SK-N-SH treated with all-trans-retinoic acid at 6 μM for 48 hours (cell line): ENCODE measurements at regions not wholly inside any gene's neighbourhood (a gene's known extent, or its start where the extent isn't known, plus 50 kb on each side); places are given as distances from the start of the nearest gene placed in this dataset.

Experiments
- CREB5 ChIP-seq: fragments of 250-450 bp; sonication (Bioruptor Pico); IDR thresholded peaks from 2 replicates; pipeline ENCODE4 v1.5.1; 2020; ENCODE audit warnings: low read depth, mild to moderate bottlenecking, moderate library complexity
- CSDC2 ChIP-seq: fragments of 250-450 bp; sonication (Bioruptor Pico); IDR thresholded peaks from 2 replicates; pipeline ENCODE4 v1.5.0; 2020; ENCODE audit warnings: mild to moderate bottlenecking, moderate library complexity
- CSRNP3 ChIP-seq: fragments of 250-450 bp; sonication (Bioruptor Pico); IDR thresholded peaks from 2 replicates; pipeline ENCODE4 v1.5.1; 2021; ENCODE audit warnings: mild to moderate bottlenecking, moderate library complexity
- GLIS3 ChIP-seq: fragments of 250-450 bp; sonication (Bioruptor Pico); IDR thresholded peaks from 2 replicates; pipeline ENCODE4 v1.5.0; 2020; ENCODE audit warnings: mild to moderate bottlenecking, moderate library complexity
- ISL1 ChIP-seq: fragments of 250-450 bp; sonication (Bioruptor Pico); IDR thresholded peaks from 2 replicates; pipeline ENCODE4 v2.1.2; 2022; ENCODE audit warnings: mild to moderate bottlenecking, moderate library complexity
- OSR1 ChIP-seq: fragments of 250-450 bp; sonication (Bioruptor Pico); IDR thresholded peaks from 2 replicates; pipeline ENCODE4 v1.8.0; 2022; ENCODE audit warnings: moderate library complexity, mild to moderate bottlenecking, inconsistent platforms
- PATZ1 ChIP-seq: fragments of 250-450 bp; sonication (Bioruptor Pico); IDR thresholded peaks from 2 replicates; pipeline ENCODE4 v1.8.0; 2020; ENCODE audit warnings: mild to moderate bottlenecking, moderate library complexity, borderline replicate concordance
- PPARA ChIP-seq: fragments of 250-450 bp; sonication (Bioruptor Pico); IDR thresholded peaks from 2 replicates; pipeline ENCODE4 v1.5.0; 2020; ENCODE audit warnings: mild to moderate bottlenecking, borderline replicate concordance
- RARB ChIP-seq: fragments of 250-450 bp; sonication (Bioruptor Pico); IDR thresholded peaks from 2 replicates; pipeline ENCODE4 v1.8.0; 2021; ENCODE audit warnings: mild to moderate bottlenecking, moderate library complexity
- TOX ChIP-seq: fragments of 250-450 bp; sonication (Bioruptor Pico); IDR thresholded peaks from 2 replicates; pipeline ENCODE4 v1.8.0; 2021; ENCODE audit warnings: mild to moderate bottlenecking, moderate library complexity, borderline replicate concordance
- ZFP30 ChIP-seq: fragments of 450-650 bp; formaldehyde crosslinking; IDR thresholded peaks from 2 replicates; pipeline ENCODE4 v1.5.0; 2022; ENCODE audit warnings: mild to moderate bottlenecking, moderate library complexity
- ZNF565 ChIP-seq: fragments of 450-650 bp; formaldehyde crosslinking; conservative IDR thresholded peaks from 2 replicates; pipeline ENCODE4 v1.5.0; 2020; ENCODE audit warnings: low read depth, mild to moderate bottlenecking, moderate library complexity
- ZNF8 ChIP-seq: fragments of 450-650 bp; formaldehyde crosslinking; IDR thresholded peaks from 2 replicates; pipeline ENCODE4 v1.5.0; 2020; ENCODE audit warnings: mild to moderate bottlenecking, moderate library complexity

- TF ChIP-seq GLIS3 (CRISPR knock-in tag) (no peak), ZFP30 (CRISPR knock-in tag) (no peak), ISL1 (no peak), PATZ1 (CRISPR knock-in tag) (no peak), PPARA (CRISPR knock-in tag) (no peak), OSR1 (CRISPR knock-in tag) (no peak), CSRNP3 (CRISPR knock-in tag) (no peak), CSDC2 (CRISPR knock-in tag) (no peak), CREB5 (CRISPR knock-in tag) (no peak), RARB (CRISPR knock-in tag) (no peak), ZNF565 (no peak), ZNF8 (no peak), TOX (no peak)
Measured at GRCh38 chr13:33462109-33462508, 176.6 kb upstream of the STARD13 start.
